ENCODE measurements at regions not wholly inside any gene's neighbourhood (a gene's known extent, or its start where the extent isn't known, plus 50 kb on each side); places are given as distances from the start of the nearest gene placed in this dataset.

DNA sequence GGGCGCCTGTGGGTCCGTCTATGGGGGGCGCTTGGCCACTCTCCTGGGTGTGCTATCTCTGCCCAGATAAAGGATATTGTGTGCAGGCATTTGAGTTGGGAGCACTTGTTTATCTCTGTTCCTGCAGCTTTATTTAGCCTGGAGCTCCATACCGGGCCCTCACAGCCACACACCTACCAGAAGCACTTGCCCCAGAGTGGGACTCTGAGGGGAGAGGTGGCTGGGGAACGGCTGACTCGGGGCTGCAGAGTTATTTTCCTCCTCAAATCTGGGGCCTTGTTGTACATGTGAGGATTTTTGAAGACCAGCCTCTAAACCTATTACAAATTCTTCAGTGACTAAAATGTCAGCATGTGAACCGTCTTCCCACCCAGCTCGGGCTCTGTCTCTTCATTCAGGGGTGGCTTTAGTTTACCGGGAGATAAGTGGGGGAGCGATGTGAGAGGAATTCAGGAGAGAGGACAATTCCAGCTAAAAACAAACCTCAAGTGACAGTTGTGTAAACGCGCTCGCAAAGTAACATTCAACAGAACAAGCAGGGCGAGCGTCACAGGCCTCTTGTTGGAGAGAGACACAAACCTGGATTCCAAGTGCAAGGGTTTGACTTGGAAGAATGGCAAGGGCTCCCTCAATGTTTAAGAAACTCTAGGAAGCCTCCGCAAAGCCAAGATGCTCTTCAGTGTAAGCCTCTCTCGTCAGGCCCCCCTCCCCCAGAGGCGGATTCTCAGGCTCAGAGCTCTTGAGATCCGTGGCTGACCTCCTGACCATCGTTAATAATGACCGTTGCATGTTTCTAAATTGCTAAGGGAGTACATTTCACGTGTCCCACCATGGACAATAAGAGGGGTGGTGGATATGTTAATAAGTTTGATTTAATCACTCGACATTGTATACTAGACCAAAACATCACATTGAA is 548.9 kb downstream of the QKI start:
- DNase-seq (peak in 1 of 2 donors; percentile 58), ATAC-seq (peak; percentile 21 to 22)
- no peaks in the 10 kb centered on the region for H3K36me3 ChIP-seq
- H3K9me3 ChIP-seq, result no peaks in the 10 kb centered on the region
- in situ Hi-C loops (cut with MboI; ENCODE audit: low sequenced_read_pairs in 4 of 4), result loop anchor here (5.0 to 25.0 kb wide), 5 partner anchors 141 to 779 kb away; no protein-coding TSS in a partner anchor
- peaks cover 58 to 65% of the 10 kb centered on the region in 2 donors for H3K4me1 ChIP-seq
- peak overlapping the region in 1 of 4 donors; percentile 8 for H3K4me3 ChIP-seq
- intact Hi-C loops (cut with DNase I; ENCODE audit: low total_unique reads), result loop anchor here (1.0 to 5.0 kb wide), 5 partner anchors 45 to 1269 kb away; partner anchors contain the start of gene QKI
- H3K27ac ChIP-seq, result peak overlapping the region; percentile 81 to 99 (median 92)
- TF ChIP-seq POLR2A (IDR thresholded peaks at IDR 0.05), result peak in 1 of 2 donors; percentile 59
- TF ChIP-seq, protein P1, sequence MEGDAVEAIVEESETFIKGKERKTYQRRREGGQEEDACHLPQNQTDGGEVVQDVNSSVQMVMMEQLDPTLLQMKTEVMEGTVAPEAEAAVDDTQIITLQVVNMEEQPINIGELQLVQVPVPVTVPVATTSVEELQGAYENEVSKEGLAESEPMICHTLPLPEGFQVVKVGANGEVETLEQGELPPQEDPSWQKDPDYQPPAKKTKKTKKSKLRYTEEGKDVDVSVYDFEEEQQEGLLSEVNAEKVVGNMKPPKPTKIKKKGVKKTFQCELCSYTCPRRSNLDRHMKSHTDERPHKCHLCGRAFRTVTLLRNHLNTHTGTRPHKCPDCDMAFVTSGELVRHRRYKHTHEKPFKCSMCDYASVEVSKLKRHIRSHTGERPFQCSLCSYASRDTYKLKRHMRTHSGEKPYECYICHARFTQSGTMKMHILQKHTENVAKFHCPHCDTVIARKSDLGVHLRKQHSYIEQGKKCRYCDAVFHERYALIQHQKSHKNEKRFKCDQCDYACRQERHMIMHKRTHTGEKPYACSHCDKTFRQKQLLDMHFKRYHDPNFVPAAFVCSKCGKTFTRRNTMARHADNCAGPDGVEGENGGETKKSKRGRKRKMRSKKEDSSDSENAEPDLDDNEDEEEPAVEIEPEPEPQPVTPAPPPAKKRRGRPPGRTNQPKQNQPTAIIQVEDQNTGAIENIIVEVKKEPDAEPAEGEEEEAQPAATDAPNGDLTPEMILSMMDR (IDR thresholded peaks at IDR 0.05 in 4 of 5, conservative IDR thresholded peaks at IDR 0.05 in 1 of 5), result no peak
- no peaks in the 10 kb centered on the region for H3K27me3 ChIP-seq

DNA sequence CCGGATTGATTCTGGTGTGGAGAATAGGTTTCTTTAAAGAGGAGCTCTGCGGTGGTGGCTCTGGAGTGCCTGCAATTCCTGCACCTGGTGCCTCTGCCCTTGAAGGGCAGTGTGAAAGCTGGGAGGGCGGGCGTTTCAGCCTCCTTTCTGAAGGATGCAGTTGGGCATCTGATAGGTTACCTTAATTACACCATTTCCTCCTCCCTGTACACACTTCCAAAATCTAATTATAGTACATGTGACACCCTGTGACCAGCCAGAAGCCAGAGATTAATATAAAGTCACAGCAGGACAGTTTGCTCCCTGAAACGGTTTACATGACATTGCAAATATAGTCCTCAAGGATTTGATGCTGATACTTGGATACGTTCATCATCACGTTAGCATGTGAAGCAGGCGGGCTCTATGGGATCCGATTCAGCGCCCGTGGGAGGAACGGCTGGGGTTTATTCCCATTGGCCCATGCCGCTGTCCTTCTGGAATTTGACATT is 548.2 kb downstream of the QKI start:
- ATAC-seq, result peak; percentile 74 to 76

DNA sequence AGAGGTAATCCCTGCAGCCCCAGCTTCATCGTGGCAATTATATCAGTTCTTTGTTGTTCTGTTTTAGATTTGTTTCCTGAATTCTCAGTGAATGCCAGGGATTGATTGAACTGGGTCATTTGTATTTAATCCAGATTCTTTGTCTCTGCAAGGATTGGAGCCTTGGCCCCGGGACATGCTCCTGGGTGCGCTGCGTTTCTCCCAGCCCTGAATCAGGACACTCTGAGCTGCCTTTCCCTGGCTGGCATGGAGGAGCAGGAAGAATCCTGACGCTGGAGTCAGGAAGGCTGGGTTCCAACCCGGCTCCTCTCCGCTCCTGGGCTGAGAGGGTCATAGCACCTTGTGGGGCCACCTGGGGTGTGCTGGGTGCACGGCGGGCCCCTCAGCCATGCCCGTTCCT is 545.6 kb downstream of the QKI start:
- intact Hi-C loops (cut with DNase I; ENCODE audit: low total_unique reads), result loop anchor here (5.0 kb wide), 2 partner anchors 428 to 1272 kb away; no protein-coding TSS in a partner anchor

More for the DNA sequence above, 548.2 kb downstream of the QKI start:
- intact Hi-C loops (cut with DNase I; ENCODE audit: low total_unique reads), result loop anchor here (1.0 to 5.0 kb wide), 4 partner anchors 136 to 1270 kb away; no protein-coding TSS in a partner anchor
- in situ Hi-C loops (cut with MboI; ENCODE audit: low sequenced_read_pairs in 4 of 4), result loop anchor here (5.0 to 25.0 kb wide), 5 partner anchors 142 to 778 kb away; no protein-coding TSS in a partner anchor
- peak; percentile 89 to 94 for DNase-seq
- no peaks in the 10 kb centered on the region for H3K36me3 ChIP-seq
- peaks cover 66 to 68% of the 10 kb centered on the region in 2 donors for H3K4me1 ChIP-seq
- H3K27me3 ChIP-seq, result no peaks in the 10 kb centered on the region
- H3K9me3 ChIP-seq, result no peaks in the 10 kb centered on the region
- H3K4me3 ChIP-seq, result peak overlapping the region in 2 of 4 donors; percentile 22 to 28
- TF ChIP-seq, protein P1 (IDR thresholded peaks at IDR 0.05 in 4 of 5, conservative IDR thresholded peaks at IDR 0.05 in 1 of 5), result no peak
- peak; percentile 94 to 96 for TF ChIP-seq POLR2A (IDR thresholded peaks at IDR 0.05)
- peak overlapping the region; percentile 81 to 99 (median 92) for H3K27ac ChIP-seq

DNA sequence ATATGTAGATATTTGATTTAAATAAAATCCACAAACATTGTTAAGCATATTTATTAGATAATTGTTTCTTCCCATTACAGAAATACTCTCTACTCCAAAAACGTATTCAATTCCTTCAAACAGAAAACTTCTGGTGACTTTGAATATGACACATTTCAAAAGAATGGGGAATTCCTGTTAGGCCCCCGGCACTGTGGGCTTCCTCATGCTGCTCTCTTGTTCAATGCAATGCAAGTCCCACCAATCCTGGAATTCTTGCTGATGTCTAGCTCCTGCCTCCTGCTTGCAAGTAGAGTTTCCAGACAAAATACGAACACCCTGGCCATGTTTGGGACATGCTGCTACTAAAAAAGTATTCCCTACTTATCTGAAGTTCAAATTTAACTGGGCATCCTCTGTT is 544.1 kb downstream of the QKI start:
- Histone ChIP-seq H3K4me1 (peaks cover 50 to 60% of the 10 kb centered on the region in 2 donors), H3K27ac (peak overlapping the region; percentile 81 to 99 (median 92)), H3K27me3 (no peaks in the 10 kb centered on the region), H3K36me3 (no peaks in the 10 kb centered on the region), H3K4me3 (no peak overlapping the region), H3K9me3 (no peaks in the 10 kb centered on the region)
- intact Hi-C loops (cut with DNase I; ENCODE audit: low total_unique reads), result loop anchor here (5.0 kb wide), 4 partner anchors 296 to 776 kb away; no protein-coding TSS in a partner anchor
- DNase-seq, result no peak
- in situ Hi-C loops (cut with MboI; ENCODE audit: low sequenced_read_pairs in 4 of 4), result loop anchor here (5.0 to 25.0 kb wide), 8 partner anchors 244 to 774 kb away; no protein-coding TSS in a partner anchor
- ATAC-seq, result no peak
- TF ChIP-seq POLR2A (IDR thresholded peaks at IDR 0.05), result no peak
- TF ChIP-seq, protein P1 (IDR thresholded peaks at IDR 0.05 in 4 of 5, conservative IDR thresholded peaks at IDR 0.05 in 1 of 5), result no peak

More for the DNA sequence above, 545.6 kb downstream of the QKI start:
- in situ Hi-C loops (cut with MboI; ENCODE audit: low sequenced_read_pairs in 4 of 4), result loop anchor here (5.0 to 25.0 kb wide), 5 partner anchors 145 to 775 kb away; no protein-coding TSS in a partner anchor
- DNase-seq, result no peak
- H3K4me3 ChIP-seq, result no peak overlapping the region
- H3K27me3 ChIP-seq, result no peaks in the 10 kb centered on the region
- no peaks in the 10 kb centered on the region for H3K36me3 ChIP-seq
- H3K9me3 ChIP-seq, result no peaks in the 10 kb centered on the region
- no peak for TF ChIP-seq POLR2A (IDR thresholded peaks at IDR 0.05)
- TF ChIP-seq, protein P1 (IDR thresholded peaks at IDR 0.05 in 4 of 5, conservative IDR thresholded peaks at IDR 0.05 in 1 of 5), result no peak
- H3K4me1 ChIP-seq, result peaks cover 63 to 66% of the 10 kb centered on the region in 2 donors
- peak overlapping the region; percentile 81 to 99 (median 92) for H3K27ac ChIP-seq
- ATAC-seq, result no peak

Data from gastrocnemius medialis (tissue), 4 donors.